Hepatocyte (in vitro differentiated cells): ENCODE measurements at regions not wholly inside any gene's neighbourhood (a gene's known extent, or its start where the extent isn't known, plus 50 kb on each side); places are given as distances from the start of the nearest gene placed in this dataset.

Experiments used
- CTCF ChIP-seq: fragments of 200-600 bp; sonication (generic); IDR thresholded peaks from 2 replicates; pipeline ENCODE4 v1.5.1; 2016; ENCODE audit warnings: antibody characterized with exemption, mild to moderate bottlenecking; ENCODE audit not compliant: poor library complexity
- EZH2 ChIP-seq: fragments of 200-600 bp; sonication (generic); IDR thresholded peaks from 2 replicates; pipeline ENCODE4 v1.6.1; 2016; ENCODE audit warnings: antibody characterized with exemption, mild to moderate bottlenecking, borderline replicate concordance
- EZH2phosphoT487 ChIP-seq: fragments of 200-600 bp; sonication (generic); IDR thresholded peaks from one replicate; pipeline ENCODE4 v1.6.1; 2018; ENCODE audit warnings: antibody characterized with exemption, mild to moderate bottlenecking, low read depth, moderate library complexity; ENCODE audit not compliant: unreplicated experiment, severe bottlenecking

GRCh38 chr3:70527026-70527425 lies 214.6 kb upstream of the MDFIC2 start:
- no peak for TF ChIP-seq EZH2
- TF ChIP-seq CTCF = no peak
- no peak for TF ChIP-seq EZH2phosphoT487
